Motor neuron (in vitro differentiated cells): ENCODE measurements at regions not wholly inside any gene's neighbourhood (a gene's known extent, or its start where the extent isn't known, plus 50 kb on each side); places are given as distances from the start of the nearest gene placed in this dataset.
A peak's percentile ranks its signal among the peaks of the same experiment; 100 is the strongest.
"Not testable (repeated sequence)": the region's sequence is repeated elsewhere in the genome, so short reads cannot be mapped to it uniquely, and the experiment has no call there.

Source experiments
- ATAC-seq, 8 experiments: fragments of 200-7000 bp; cut with Tn5 transposase; replicated peaks in 6 of 8; 2 replicates each; pipeline ENCODE4 v1.8.0; 2021; ENCODE audit warnings: mild to moderate bottlenecking in 8 of 8, moderate library complexity in 8 of 8
- H3K27ac ChIP-seq, 2 donors: fragments of 250-450 bp; sonication (Bioruptor Pico); 2 replicates each; pipeline ENCODE4 v1.9.0; 2021; ENCODE audit warnings: antibody characterized with exemption in 2 of 2, mild to moderate bottlenecking in 2 of 2, moderate library complexity in 1 of 2
- H3K4me1 ChIP-seq, 2 donors: fragments of 250-450 bp; sonication (Bioruptor Pico); replicated peaks in 1 of 2; 2 replicates each; pipeline ENCODE4 v1.6.1; 2021; ENCODE audit warnings: antibody characterized with exemption in 2 of 2, mild to moderate bottlenecking in 2 of 2, moderate library complexity in 1 of 2
- H3K4me3 ChIP-seq, 5 donors: fragments of 250-450 bp; sonication (Bioruptor Pico); 2 replicates each; pipeline ENCODE4 v1.9.0; 2021; ENCODE audit warnings: antibody characterized with exemption in 5 of 5, mild to moderate bottlenecking in 5 of 5, moderate library complexity in 4 of 5
- WGBS, 10 experiments: fragments of 450-650 bp; shearing (Covaris generic); methylation state at CpG; one replicate each; pipeline ENCODE4 v1.0.0; 2022; 5-methylcytosine and 5-hydroxymethylcytosine counted together
- in situ Hi-C, 9 experiments: fragments of 400-800 bp; cut with MboI; loops; one replicate each; pipeline ENCODE4 v1.15.0; 2021; ENCODE audit warnings: low sequenced_read_pairs in 9 of 9, low pct_unique_long_range_greater_than_20kb in 2 of 9; ENCODE audit not compliant: unreplicated experiment in 9 of 9

DNA sequence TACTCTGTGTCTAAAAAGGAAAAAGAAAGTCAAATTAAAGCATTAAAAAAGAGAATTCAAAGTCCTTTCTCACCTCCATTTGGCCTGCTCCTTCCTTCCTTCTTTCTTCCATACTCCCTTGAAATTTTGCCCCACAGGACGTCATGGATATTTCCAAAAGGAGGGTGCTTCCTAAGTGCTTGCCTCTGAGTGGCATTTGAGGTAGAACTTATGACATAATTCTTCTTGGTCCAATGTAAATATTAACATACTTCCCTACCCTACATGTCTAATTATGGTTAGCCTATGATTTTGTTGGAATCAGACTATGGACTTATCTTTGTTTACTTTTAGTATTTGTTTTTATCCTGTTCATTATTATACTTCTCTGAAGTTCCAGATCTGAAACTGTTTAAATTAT, 132.3 kb downstream of the PFDN4 start:
- no peak for ATAC-seq
- in situ Hi-C loops, result no loop called here
- Histone ChIP-seq H3K4me1 (no peaks in the 10 kb centered on the region), H3K27ac (no peak overlapping the region), H3K4me3 (no peak overlapping the region)
- 83 to 100% (median 85%) methylated on average over 1 of the region's 1 CpG; no CpG with 5 or more reads in 6 of the 10 experiments for WGBS, 10 experiments

DNA sequence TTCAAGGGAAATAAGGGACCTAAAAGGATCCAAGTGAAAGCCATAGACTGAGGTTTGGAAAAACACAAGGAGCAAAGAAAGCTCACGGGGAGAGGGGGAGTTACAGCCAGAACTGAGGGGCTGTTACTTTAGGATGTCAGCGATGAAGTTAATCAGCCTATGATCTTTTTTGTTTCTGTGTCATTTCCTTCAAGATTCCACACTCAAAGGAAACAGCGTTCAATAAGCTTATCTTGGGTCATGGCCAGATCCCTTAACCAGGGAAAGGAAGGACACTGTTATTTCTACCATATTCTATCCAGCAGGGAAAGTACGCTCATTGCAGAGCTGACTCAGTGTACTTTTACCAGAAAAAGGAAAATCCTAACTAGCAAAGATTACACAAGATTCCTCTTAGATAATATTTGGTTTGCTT, 132.8 kb downstream of the PFDN4 start:
- H3K4me3 ChIP-seq, result no peak overlapping the region
- no peak for ATAC-seq
- in situ Hi-C loops, result no loop called here
- no peaks in the 10 kb centered on the region for H3K4me1 ChIP-seq
- H3K27ac ChIP-seq, result no peak overlapping the region
- 19 to 95% (median 76%) methylated on average over 1 to 4 of the region's 4 CpGs; no CpG with 5 or more reads in 2 of the 10 experiments for WGBS, 10 experiments

DNA sequence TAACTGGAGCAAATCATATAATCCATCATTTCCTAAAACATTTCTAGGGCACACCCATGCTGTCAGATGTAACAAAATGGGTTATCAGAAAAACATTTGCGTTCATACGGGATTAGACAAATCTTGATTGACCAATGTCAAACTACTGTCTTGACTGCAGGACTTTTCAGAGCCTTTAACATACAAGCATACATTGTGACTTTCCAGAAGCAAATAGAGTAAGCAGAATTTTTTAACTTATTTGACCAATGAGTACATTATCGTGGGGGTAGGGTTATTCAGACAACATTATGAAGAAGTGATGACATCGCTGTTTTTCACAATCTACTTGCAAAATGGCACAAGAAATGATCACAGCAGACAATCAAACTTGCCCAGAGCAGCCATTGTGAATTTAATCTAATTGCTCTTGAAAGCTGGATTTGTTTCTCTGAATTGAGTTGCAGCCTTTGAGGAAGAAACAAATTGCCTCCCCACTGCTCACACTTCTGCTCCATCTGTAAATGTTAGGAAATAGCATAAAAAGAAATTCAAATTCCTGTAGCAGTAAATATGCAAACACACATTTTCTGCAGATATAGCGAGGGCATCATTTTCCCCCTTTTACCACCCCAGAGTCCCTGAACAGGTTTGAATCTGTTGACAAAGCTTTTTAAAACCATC, 133.0 kb upstream of the DOK5 start:
- H3K4me1 ChIP-seq, result peaks cover 0 to 4% of the 10 kb centered on the region in 2 donors
- WGBS, 10 experiments, result 69 to 97% (median 89%) methylated on average over 3 to 5 of the region's 5 CpGs
- H3K4me3 ChIP-seq, result no peak overlapping the region
- no peak for ATAC-seq
- in situ Hi-C loops, result no loop called here
- no peak overlapping the region for H3K27ac ChIP-seq

DNA sequence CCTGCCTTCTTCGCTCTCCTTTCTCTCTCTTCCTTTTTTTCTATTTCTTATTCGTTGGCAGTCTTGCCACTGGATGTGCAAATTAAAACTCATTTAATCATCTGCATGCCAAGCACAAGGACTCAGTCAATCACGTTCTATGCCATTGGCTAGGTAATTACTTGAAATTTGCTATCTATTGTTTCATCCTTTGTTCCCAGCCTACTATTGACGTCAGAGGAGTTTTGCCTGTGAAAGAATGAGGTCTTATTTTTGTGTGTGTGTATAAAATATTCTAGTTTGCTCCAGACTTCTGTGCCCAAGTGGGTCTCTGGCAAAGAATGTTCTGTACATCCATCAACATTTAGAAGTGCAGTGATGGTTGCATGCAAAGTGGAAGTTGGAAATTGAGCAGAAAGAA, 132.3 kb upstream of the DOK5 start:
- no peak overlapping the region for H3K27ac ChIP-seq
- ATAC-seq, result no peak
- H3K4me3 ChIP-seq, result no peak overlapping the region
- peaks cover 0 to 4% of the 10 kb centered on the region in 2 donors for H3K4me1 ChIP-seq
- WGBS, 10 experiments, result 22 to 73% (median 57%) methylated on average over 1 to 4 of the region's 4 CpGs
- in situ Hi-C loops, result no loop called here

DNA sequence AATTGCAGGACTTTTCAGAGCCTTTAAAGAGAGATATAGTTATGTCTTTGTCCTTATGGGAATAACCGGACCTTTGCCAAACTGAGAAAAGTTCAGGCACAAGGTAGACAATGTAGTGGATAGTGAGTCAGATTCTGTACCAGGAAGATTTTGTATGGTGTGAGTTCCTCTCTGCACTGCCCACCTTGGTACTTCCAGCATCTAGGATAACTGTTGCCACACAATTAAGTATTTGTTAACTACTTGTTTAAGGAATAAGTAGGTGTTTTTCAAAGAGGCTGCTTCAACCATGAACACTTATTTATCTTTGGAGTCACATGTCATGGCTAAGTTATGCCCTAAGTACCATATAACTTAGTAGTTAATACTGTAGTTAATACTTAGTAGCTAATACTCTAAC, 131.8 kb upstream of the DOK5 start:
- no peak overlapping the region for H3K4me3 ChIP-seq
- no peak for ATAC-seq
- in situ Hi-C loops, result no loop called here
- 100% methylated on average over 1 of the region's 1 CpG; no CpG with 5 or more reads in 1 of the 10 experiments for WGBS, 10 experiments
- H3K27ac ChIP-seq, result no peak overlapping the region
- H3K4me1 ChIP-seq, result peaks cover 0 to 4% of the 10 kb centered on the region in 2 donors

DNA sequence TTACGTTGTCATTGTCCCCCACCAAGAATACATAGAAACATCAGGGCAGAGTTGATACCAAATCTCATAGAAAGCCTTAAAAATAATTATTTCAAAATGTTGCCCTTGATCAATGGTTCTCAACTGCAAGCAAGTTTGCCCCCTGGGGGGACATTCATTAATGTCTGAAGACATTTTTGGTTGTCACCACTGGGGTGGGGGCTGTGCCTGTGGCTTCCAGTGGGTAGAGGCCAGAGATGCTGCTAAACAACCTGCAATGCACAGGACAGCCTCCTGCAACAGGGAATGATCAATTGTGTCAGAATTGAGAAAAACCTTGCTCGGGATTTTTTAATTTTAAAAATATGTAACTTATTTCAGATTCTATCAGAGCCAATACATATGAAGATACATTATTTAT, 130.6 kb upstream of the DOK5 start:
- ATAC-seq, result no peak
- in situ Hi-C loops, result no loop called here
- no peak overlapping the region for H3K27ac ChIP-seq
- no peak overlapping the region for H3K4me3 ChIP-seq
- peaks cover 0 to 4% of the 10 kb centered on the region in 2 donors for H3K4me1 ChIP-seq
- WGBS, 10 experiments, result 8 to 80% (median 21%) methylated on average over 1 to 2 of the region's 2 CpGs; no CpG with 5 or more reads in 3 of the 10 experiments

DNA sequence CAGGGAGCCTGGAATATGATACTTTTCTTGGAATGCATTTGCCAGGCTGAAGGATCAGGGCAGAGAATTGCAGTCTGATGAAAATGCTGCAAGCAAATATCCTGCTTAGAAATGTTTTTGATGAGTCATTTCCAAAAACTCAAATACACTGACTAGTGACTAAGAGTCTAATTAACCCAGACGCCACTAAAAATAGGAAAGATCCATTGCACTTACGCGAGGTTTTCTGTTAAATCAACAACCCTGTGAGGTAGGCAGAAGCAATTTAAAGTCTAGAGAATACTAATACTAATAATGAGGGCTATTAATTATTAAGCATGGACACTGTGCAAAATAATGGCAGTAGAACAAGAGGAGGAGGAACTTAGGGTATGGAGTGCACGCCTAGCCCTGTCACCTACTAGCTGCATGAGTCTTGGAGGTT, 130.1 kb upstream of the DOK5 start:
- H3K4me3 ChIP-seq, result no peak overlapping the region
- peaks cover 0 to 4% of the 10 kb centered on the region in 2 donors for H3K4me1 ChIP-seq
- 4 to 80% (median 67%) methylated on average over 3 to 4 of the region's 4 CpGs; no CpG with 5 or more reads in 2 of the 10 experiments for WGBS, 10 experiments
- peak; percentile 29 to 70 (median 56) for ATAC-seq
- no peak overlapping the region for H3K27ac ChIP-seq
- in situ Hi-C loops, result no loop called here

DNA sequence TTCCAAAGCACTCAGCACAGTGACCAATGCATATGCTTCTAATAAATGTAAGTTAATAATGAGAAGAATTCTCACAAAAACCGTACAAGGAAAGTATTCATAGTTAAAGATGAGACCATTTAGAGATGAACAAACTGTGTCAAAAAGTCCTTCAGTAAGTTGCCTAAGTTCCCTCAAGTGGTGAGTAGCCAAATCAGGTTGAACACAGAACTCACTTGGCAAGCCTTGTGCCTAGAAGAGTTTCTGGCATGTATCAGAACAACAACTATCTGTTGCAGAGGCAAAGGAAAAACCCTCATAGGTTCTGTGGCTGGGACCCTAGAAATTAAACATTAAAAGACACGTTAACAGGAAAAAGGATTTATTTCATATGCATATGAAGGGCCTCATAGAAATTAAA, 129.6 kb upstream of the DOK5 start:
- H3K27ac ChIP-seq, result no peak overlapping the region
- in situ Hi-C loops, result no loop called here
- WGBS, 10 experiments, result 6 to 62% (median 48%) methylated on average over 1 to 2 of the region's 2 CpGs
- H3K4me1 ChIP-seq, result peaks cover 0 to 4% of the 10 kb centered on the region in 2 donors
- no peak for ATAC-seq
- no peak overlapping the region for H3K4me3 ChIP-seq

DNA sequence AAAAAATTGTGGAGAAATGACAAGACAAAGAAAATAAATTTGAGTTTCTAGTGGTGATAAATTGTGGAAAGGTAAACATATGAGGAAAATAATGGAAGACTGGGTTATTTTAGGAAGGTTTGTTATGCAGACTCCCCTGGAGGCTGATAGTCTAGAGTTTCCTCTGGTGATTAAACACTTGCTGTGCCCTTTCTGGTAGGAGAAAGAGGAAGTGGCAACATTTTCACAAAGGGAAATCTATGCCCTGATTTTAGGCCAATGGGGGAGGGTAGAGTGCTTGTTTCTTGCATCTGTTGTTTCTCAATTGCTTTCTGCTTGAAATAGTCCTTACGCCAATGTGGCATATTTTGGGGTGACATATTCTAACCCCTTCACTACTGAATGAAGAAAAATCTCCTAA, 129.1 kb upstream of the DOK5 start:
- no peak for ATAC-seq
- in situ Hi-C loops, result no loop called here
- WGBS, 10 experiments, result 43 to 100% (median 100%) methylated on average over 1 of the region's 1 CpG; no CpG with 5 or more reads in 1 of the 10 experiments
- no peak overlapping the region for H3K4me3 ChIP-seq
- H3K4me1 ChIP-seq, result peaks cover 0 to 4% of the 10 kb centered on the region in 2 donors
- H3K27ac ChIP-seq, result no peak overlapping the region

DNA sequence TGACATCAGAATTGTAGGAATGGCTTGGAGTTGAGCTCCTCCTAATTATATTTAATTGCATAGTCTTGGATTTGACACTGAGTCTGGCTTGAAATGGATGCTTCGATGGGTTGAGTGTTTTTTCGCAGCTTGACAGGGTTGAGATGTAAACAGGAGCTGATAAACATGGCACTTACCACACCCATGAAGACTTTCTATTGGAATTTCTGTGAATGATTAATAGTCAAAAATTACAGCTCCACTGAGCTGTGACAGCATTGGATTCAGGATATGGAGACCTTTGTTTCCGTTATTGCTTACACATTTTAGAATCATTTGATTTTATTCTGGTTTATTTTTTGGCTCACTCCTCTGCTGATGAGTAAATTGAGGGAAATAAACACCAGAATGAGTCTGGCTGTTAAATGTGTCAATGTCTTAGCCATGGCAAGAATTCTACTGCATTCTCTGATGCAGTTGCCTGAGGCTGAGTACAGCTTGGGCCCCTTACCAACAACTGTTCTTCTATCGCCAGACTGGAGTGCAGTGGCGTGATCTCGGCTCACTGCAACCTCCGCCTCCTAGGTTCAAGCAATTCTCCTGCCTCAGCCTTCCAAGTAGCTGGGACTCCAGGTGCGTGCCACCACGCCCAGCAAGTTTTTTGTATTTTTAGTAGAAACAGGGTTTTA, 128.1 kb upstream of the DOK5 start:
- ATAC-seq, result no peak
- WGBS, 10 experiments, result 5 to 100% (median 90%) methylated on average over 3 to 8 of the region's 9 CpGs; no CpG with 5 or more reads in 1 of the 10 experiments
- no peak overlapping the region for H3K4me3 ChIP-seq
- H3K4me1 ChIP-seq, result peaks cover 0 to 4% of the 10 kb centered on the region in 2 donors
- H3K27ac ChIP-seq, result no peak overlapping the region
- in situ Hi-C loops, result no loop called here

DNA sequence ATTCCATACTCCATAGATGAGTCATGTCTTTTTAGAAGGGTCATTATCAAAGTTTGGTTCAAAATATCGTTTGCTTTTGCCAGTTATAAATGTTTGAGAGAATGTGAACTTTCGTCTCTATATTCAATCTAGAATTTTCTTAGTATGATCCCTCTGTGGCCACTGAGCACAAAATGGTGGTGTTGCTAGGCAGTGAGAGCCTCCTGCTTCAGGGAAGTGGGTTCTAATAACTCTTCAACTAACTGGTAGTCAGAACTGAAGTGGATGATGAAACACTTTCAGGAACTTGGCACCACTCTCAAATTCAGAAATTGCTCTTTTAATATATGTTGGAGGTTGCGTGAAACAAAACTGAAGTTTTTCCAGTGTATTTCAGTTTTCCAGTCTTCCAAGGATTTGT, 125.0 kb upstream of the DOK5 start:
- ATAC-seq, result no peak
- Histone ChIP-seq H3K4me3 (no peak overlapping the region), H3K4me1 (peaks cover 0 to 4% of the 10 kb centered on the region in 2 donors), H3K27ac (no peak overlapping the region)
- WGBS, 10 experiments, result 17 to 100% (median 78%) methylated on average over 1 to 3 of the region's 3 CpGs; no CpG with 5 or more reads in 1 of the 10 experiments
- in situ Hi-C loops, result no loop called here

DNA sequence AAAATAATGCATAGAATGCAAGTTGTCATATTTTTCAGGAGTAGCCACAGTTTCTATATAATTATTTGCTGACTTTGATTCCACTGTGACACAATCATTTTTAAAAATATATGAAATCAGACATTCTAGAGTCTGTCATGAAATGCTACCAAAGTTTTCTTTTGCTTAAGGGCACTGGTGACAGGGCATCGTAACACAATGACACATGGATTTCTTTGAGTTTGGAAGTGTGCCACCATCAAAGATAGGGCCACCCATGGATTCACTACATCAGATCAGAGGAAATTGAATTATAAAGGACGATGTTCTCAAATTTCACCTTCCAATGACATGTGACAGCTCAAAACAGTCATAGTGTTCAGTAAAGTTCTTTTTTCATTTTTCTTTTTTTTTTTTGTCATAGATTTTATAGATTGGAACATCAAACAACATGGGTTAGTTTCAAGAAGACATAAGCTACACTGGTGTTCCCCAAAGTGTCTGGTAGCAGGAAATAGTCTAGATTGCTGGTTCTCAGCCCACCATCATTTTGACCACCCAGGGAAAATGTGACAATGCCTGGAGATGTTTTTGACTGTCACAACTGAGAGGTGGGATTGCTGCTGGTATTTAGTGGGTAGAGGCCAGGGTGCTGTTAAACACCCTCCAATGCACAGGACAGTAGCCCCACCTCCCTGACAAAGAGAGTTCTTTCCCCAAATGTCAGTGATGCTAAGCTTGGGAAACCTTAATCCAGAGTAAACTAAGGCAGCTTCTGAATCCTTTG, 123.8 kb upstream of the DOK5 start:
- 10 to 100% (median 92%) methylated on average over 1 to 2 of the region's 2 CpGs for WGBS, 10 experiments
- Histone ChIP-seq H3K27ac (no peak overlapping the region), H3K4me1 (peaks cover 0 to 4% of the 10 kb centered on the region in 2 donors), H3K4me3 (no peak overlapping the region)
- in situ Hi-C loops, result no loop called here
- ATAC-seq, result no peak

DNA sequence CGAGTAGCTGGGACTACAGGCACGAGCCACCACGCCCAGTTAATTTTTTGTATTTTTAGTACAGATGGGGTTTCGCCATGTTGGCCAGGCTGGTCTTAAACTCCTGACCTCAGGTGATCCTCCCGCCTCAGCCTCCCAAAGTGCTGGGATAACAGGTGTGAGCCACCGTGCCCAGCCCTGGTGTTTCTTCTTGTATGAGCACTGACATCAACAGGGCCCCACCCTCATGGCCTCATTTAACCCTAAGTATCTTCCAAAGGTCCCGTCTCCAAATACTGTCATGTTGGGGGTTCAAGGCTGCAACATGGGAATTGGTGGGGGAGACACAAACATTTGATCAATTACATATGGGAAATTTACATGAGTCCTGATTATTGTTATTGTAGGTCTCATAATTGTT, 122.9 kb upstream of the DOK5 start:
- H3K4me3 ChIP-seq, ATAC-seq, H3K27ac ChIP-seq, in situ Hi-C loops: not testable (repeated sequence)
- peaks cover 4 to 10% of the 10 kb centered on the region in 2 donors for H3K4me1 ChIP-seq
- 60 to 90% (median 81%) methylated on average over 1 to 6 of the region's 7 CpGs; no CpG with 5 or more reads in 3 of the 10 experiments for WGBS, 10 experiments
